Uterus (tissue), 3 donors: ENCODE measurements at regions not wholly inside any gene's neighbourhood (a gene's known extent, or its start where the extent isn't known, plus 50 kb on each side); places are given as distances from the start of the nearest gene placed in this dataset.
A peak's percentile ranks its signal among the peaks of the same experiment; 100 is the strongest.

Experiments used
- DNase-seq, 2 donors: peaks; one replicate each; pipeline ENCODE4 v3.0.0-alpha.2; 2019 to 2020
- H3K27ac ChIP-seq, 2 donors: fragments of 200-600 bp; sonication (generic); 1 replicate in 1 of 2; 2 replicates in 1 of 2; pipeline ENCODE4 v1.5.1; 2016 to 2018
- H3K27me3 ChIP-seq, 2 donors: fragments of 200-600 bp; sonication (generic); one replicate each; pipeline ENCODE4 v1.5.1; 2018 to 2019; ENCODE audit warnings: control low read depth in 1 of 2
- H3K36me3 ChIP-seq, 2 donors: fragments of 200-600 bp; sonication (generic); one replicate each; pipeline ENCODE4 v1.5.1; 2019; ENCODE audit warnings: control low read depth in 1 of 2
- H3K4me1 ChIP-seq, 2 donors: fragments of 200-600 bp; sonication (generic); one replicate each; pipeline ENCODE4 v1.5.1; 2018 to 2019; ENCODE audit warnings: control low read depth in 1 of 2
- H3K4me3 ChIP-seq, 2 donors: fragments of 200-600 bp; sonication (generic); 1 replicate in 1 of 2; 2 replicates in 1 of 2; pipeline ENCODE4 v1.5.1; 2018 to 2019; ENCODE audit warnings: mild to moderate bottlenecking in 1 of 2
- H3K9me3 ChIP-seq, 2 donors: fragments of 200-600 bp; sonication (generic); one replicate each; pipeline ENCODE4 v1.5.1; 2019; ENCODE audit warnings: control low read depth in 1 of 2
- POLR2A ChIP-seq, 2 donors: fragments of 450-650 bp; IDR thresholded peaks; one replicate each; pipeline ENCODE4 v1.6.1; 2016; ENCODE audit warnings: antibody characterized with exemption in 2 of 2, mild to moderate bottlenecking in 1 of 2, moderate library complexity in 1 of 2
- intact Hi-C: fragments of 100-400 bp; cut with DNase I; formaldehyde crosslinking; loops from one replicate; pipeline ENCODE4 v1.15.1; 2023; ENCODE audit warnings: low total_unique reads
- TF ChIP-seq, protein P1 (sequence below), 4 experiments: fragments of 200-600 bp in 2 of 4; fragments of 450-650 bp in 2 of 4; sonication (generic) in 2 of 4; IDR thresholded peaks; one replicate each; pipeline ENCODE4 v1.5.1; 2016 to 2019; ENCODE audit warnings: antibody characterized with exemption in 4 of 4, mild to moderate bottlenecking in 2 of 4, moderate library complexity in 1 of 4
- donor health status: DM: yes; HTN: yes; CAD: no.

DNA sequence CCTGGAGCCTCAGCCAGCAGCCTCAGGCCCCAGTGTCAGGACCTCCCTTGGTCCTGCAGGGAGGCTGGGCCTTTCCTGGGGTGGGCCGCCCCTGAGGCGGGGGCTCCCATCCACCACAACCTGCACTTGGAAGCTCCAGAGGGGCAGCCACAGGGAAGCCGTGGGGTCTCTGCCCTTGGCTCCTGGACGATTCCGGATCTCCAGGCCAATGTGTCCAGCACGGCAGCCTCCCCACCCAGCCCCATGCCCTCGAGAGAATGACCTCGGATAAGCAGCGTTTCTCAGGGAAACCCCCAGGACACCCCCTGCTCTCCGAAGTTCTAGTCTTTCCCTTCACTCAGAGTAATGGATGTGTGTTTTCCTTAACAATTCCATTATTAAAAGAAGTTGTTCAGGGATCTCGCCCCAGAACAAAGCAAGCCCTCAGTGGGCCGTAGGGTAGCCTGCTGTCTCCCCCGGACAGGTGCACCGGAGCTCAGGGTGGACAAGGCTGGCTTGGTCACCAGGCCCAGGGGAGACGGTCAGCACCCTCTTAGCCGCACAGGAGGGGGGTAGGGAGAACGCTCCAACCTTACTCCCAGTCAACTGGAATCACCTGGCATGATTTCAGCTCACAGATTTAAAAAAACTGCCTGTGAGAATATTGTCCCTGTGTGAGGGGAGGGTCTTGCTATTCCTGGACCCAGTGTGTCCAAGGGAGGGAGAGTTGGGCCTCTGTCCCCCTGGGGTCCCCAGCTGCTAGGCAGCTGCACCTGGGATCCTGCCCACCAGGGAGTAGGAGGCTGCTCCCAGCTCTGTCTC, 72.2 kb upstream of the OTOS start:
- intact Hi-C loops = no loop called here
- Histone ChIP-seq H3K36me3 (no peaks in the 10 kb centered on the region), H3K27me3 (no peaks in the 10 kb centered on the region), H3K4me1 (no peaks in the 10 kb centered on the region), H3K9me3 (no peaks in the 10 kb centered on the region), H3K27ac (no peak overlapping the region), H3K4me3 (no peak overlapping the region)
- peak in 1 of 2 donors; percentile 1 for DNase-seq
- TF ChIP-seq POLR2A (IDR thresholded peaks at IDR 0.05) = no peak
- TF ChIP-seq, protein P1, sequence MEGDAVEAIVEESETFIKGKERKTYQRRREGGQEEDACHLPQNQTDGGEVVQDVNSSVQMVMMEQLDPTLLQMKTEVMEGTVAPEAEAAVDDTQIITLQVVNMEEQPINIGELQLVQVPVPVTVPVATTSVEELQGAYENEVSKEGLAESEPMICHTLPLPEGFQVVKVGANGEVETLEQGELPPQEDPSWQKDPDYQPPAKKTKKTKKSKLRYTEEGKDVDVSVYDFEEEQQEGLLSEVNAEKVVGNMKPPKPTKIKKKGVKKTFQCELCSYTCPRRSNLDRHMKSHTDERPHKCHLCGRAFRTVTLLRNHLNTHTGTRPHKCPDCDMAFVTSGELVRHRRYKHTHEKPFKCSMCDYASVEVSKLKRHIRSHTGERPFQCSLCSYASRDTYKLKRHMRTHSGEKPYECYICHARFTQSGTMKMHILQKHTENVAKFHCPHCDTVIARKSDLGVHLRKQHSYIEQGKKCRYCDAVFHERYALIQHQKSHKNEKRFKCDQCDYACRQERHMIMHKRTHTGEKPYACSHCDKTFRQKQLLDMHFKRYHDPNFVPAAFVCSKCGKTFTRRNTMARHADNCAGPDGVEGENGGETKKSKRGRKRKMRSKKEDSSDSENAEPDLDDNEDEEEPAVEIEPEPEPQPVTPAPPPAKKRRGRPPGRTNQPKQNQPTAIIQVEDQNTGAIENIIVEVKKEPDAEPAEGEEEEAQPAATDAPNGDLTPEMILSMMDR (IDR thresholded peaks at IDR 0.05) = no peak

DNA sequence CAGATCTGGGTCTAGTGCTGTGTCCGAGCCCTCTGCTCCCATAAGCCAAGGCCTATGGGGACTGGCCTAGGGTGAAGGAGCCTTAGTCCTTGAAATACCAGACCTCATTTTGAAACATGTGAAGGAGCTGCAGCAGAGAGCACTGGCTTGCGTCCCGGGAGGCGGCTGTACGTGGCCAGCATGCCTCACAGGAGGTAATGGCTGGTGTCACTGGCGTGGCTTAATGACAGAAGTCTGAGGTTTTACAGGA, 72.7 kb upstream of the OTOS start:
- no peaks in the 10 kb centered on the region for H3K4me1 ChIP-seq
- intact Hi-C loops = no loop called here
- no peaks in the 10 kb centered on the region for H3K9me3 ChIP-seq
- H3K27ac ChIP-seq = no peak overlapping the region
- no peaks in the 10 kb centered on the region for H3K36me3 ChIP-seq
- no peaks in the 10 kb centered on the region for H3K27me3 ChIP-seq
- H3K4me3 ChIP-seq = no peak overlapping the region
- TF ChIP-seq, protein P1 (IDR thresholded peaks at IDR 0.05) = no peak
- no peak for TF ChIP-seq POLR2A (IDR thresholded peaks at IDR 0.05)
- DNase-seq = no peak

DNA sequence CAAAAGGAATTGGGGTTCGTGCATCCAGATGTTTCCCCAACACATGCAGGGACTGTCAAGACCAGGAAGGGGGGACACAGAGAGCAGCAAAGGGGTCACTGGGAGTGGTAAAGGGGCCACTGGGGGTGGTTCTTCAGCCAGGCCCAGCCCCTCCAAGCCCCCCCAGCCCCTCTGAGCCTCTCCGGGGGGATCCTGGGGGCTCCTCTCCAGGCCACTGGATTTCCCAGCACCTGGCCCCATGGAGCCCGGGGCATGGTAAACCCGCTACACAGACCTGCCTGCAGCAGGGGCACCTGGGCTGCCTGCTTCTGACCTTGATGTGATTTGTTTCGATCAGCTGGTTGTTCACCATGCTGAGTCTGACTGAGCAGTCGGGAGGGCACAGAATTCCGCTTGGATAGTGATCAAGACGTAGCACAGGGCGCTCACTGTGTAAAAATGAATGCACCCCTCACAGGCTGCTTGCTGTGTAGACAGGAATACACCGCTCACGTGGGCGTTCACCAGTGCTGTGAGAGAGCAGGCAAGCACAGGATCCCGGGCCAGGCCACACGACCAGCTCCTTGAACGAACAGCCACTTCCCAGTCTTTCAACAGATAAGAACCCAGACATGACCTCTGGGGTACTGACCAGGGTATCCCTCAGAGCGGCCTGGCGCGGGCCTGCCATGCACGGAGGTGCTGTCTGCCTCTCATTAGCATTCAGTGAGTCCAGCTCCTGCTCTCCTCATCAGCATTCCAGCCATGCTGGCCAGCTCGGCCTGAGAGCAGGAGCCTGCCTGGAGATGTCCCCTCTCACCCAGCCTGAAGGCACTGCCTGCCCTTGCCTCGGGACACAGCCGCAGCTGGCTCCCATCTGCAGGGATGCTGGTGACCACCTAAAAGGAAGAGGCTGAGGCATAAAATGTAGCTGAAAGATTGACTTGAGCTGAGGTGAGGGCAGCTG, 73.3 kb upstream of the OTOS start:
- Histone ChIP-seq H3K9me3 (no peaks in the 10 kb centered on the region), H3K27me3 (no peaks in the 10 kb centered on the region), H3K27ac (no peak overlapping the region), H3K4me3 (no peak overlapping the region), H3K36me3 (no peaks in the 10 kb centered on the region), H3K4me1 (no peaks in the 10 kb centered on the region)
- DNase-seq = peak in 1 of 2 donors; percentile 6
- intact Hi-C loops = no loop called here
- TF ChIP-seq, protein P1 (IDR thresholded peaks at IDR 0.05) = no peak
- TF ChIP-seq POLR2A (IDR thresholded peaks at IDR 0.05) = no peak

DNA sequence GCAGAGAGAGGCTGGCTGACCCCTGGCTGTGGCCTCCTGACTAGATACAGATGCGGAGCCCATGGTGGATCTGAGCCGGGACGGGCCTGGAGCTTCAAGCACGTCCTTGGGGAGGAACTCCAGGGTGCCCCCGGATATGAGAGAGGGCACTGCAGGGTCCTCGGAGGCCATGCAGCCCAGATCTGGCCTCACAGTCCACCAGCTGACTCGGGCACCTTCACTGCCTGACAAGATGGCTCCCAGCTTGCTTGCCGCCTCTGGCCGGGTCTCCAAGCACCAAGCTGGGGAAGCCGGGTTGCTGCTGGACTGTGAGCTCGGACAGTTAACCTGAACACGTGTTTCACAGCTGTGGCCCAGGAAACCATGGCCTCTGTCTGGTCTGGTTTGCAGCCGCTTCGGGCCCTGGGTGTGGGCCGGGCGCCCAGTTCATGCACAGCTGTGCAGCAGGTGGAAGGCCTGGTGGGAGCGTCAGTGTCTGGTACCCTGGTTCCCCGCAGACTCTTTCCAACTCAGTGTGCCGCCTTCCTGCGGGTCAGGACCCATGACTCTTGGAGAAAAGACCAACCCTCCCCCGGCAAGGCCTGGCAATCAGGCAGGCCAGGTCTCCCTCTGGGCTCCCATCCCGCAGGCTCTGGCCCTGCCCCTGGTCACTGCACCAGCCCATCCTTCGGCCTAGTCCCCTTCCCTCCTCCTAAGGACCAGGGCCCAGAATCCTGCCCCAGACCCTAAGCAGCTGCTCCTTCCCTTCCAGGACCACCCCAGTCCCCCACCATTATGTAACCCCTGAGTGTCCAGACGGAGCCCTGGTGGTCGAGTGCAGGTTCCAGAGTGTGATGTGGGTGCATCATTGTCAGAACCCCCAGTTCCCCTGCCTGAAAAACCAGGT, 74.6 kb upstream of the OTOS start:
- TF ChIP-seq POLR2A (IDR thresholded peaks at IDR 0.05) = no peak
- TF ChIP-seq, protein P1 (IDR thresholded peaks at IDR 0.05) = no peak
- no peak for DNase-seq
- Histone ChIP-seq H3K27me3 (no peaks in the 10 kb centered on the region), H3K36me3 (no peaks in the 10 kb centered on the region), H3K27ac (no peak overlapping the region), H3K4me1 (no peaks in the 10 kb centered on the region), H3K9me3 (no peaks in the 10 kb centered on the region), H3K4me3 (no peak overlapping the region)
- intact Hi-C loops = no loop called here
